SU-DHL-6 (cell line): ENCODE measurements at regions not wholly inside any gene's neighbourhood (a gene's known extent, or its start where the extent isn't known, plus 50 kb on each side); places are given as distances from the start of the nearest gene placed in this dataset.

Experiments
- EZH2phosphoT487 ChIP-seq: fragments of 200-600 bp; sonication (generic), shearing (Covaris generic); conservative IDR thresholded peaks from 2 replicates; pipeline ENCODE4 v1.6.1; 2018; ENCODE audit warnings: mild to moderate bottlenecking, antibody characterized with exemption, low read length, moderate library complexity, mixed read lengths
- TF ChIP-seq, protein P1 (sequence below): fragments of 200-600 bp; sonication (generic); IDR thresholded peaks from one replicate; pipeline ENCODE4 v1.5.1; 2017; ENCODE audit warnings: antibody characterized with exemption, mild to moderate bottlenecking, low read length, moderate library complexity; ENCODE audit not compliant: insufficient read depth, poor library complexity, severe bottlenecking

DNA sequence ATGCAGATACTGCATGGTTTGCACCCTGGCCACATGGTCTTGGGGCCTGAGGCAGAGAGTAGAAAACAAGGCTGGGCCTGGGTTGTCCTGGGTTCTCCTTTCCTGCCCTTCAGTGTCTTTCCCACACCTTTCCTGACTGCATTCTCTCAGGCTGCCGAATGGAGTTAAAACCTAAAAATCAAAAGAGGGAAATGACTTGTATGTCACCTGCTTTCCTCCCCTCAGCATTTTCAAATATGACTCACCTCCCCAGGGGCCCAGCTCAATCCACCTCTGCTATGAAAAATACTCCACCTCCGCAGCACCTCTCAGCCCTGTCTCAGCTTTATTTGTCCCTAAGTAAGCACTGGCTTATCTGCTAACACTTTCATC, 457.8 kb upstream of the MEX3C start:
- TF ChIP-seq, protein P1, sequence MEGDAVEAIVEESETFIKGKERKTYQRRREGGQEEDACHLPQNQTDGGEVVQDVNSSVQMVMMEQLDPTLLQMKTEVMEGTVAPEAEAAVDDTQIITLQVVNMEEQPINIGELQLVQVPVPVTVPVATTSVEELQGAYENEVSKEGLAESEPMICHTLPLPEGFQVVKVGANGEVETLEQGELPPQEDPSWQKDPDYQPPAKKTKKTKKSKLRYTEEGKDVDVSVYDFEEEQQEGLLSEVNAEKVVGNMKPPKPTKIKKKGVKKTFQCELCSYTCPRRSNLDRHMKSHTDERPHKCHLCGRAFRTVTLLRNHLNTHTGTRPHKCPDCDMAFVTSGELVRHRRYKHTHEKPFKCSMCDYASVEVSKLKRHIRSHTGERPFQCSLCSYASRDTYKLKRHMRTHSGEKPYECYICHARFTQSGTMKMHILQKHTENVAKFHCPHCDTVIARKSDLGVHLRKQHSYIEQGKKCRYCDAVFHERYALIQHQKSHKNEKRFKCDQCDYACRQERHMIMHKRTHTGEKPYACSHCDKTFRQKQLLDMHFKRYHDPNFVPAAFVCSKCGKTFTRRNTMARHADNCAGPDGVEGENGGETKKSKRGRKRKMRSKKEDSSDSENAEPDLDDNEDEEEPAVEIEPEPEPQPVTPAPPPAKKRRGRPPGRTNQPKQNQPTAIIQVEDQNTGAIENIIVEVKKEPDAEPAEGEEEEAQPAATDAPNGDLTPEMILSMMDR, result no peak
- no peak for TF ChIP-seq EZH2phosphoT487
